ENCODE measurements at regions not wholly inside any gene's neighbourhood (a gene's known extent, or its start where the extent isn't known, plus 50 kb on each side); places are given as distances from the start of the nearest gene placed in this dataset.

GRCh38 chr9:118230329-118230728, 526.1 kb downstream of the TLR4 start:
- Histone ChIP-seq H3K9ac (ENCODE audit: extremely low read depth, insufficient read length, low read length) (no peak overlapping the region), H3K4me1 (ENCODE audit: insufficient read depth, low read length) (peaks cover 2% of the 10 kb centered on the region; the same call in 1 of the 2 replicates)
- no CpG with 5 or more reads among the region's 1 CpG for WGBS (ENCODE audit: extremely low coverage, insufficient read length, low lambda C conversion rate)

More at GRCh38 chr9:118230329-118230728, 526.1 kb downstream of the TLR4 start:
- H3K18ac ChIP-seq (ENCODE audit: insufficient read length, low read depth, low read length): no peak overlapping the region
- no peak overlapping the region for H3K27ac ChIP-seq (ENCODE audit: insufficient read length, low read depth, low read length)
- no peaks in the 10 kb centered on the region for H3K79me2 ChIP-seq (ENCODE audit: insufficient read depth, low read length)
- Mint-ChIP-seq H3K4me3 (no peak overlapping the region), H3K27me3 (ENCODE audit: low read depth) (no peaks in the 10 kb centered on the region), H3K4me1 (no peaks in the 10 kb centered on the region), H3K9me3 (no peaks in the 10 kb centered on the region; a peak in 1 of 5 replicates), H3K27ac (no peak overlapping the region), H3K36me3 (ENCODE audit: insufficient read depth in 1 of 3, low read depth in 3 of 3) (no peaks in the 10 kb centered on the region; a peak in 1 of 7 replicates)
- H3K79me1 ChIP-seq (ENCODE audit: insufficient read depth, low read depth, low read length, poor library complexity, severe bottlenecking): no peaks in the 10 kb centered on the region
- no peak for TF ChIP-seq CTCF (conservative IDR thresholded peaks at IDR 0.05)
- H3K56ac ChIP-seq (ENCODE audit: insufficient read length, low read depth, low read length): no peak overlapping the region
- no peaks in the 10 kb centered on the region for H3K9me3 ChIP-seq (ENCODE audit: control insufficient read depth, low read depth, low read length)
- no peak overlapping the region for H2AFZ ChIP-seq (ENCODE audit: low read length)
- H2BK15ac ChIP-seq (ENCODE audit: low read depth, low read length): no peak overlapping the region
- no peak overlapping the region for H2BK5ac ChIP-seq (ENCODE audit: insufficient read length, low read length)
- no peak for DNase-seq
- H4K91ac ChIP-seq (ENCODE audit: insufficient read length, low read depth, low read length): no peak overlapping the region
- no peak overlapping the region for H2AK5ac ChIP-seq (ENCODE audit: insufficient read length, low read length)
- H3K27me3 ChIP-seq (ENCODE audit: insufficient read depth, low read length): no peaks in the 10 kb centered on the region
- H3K23me2 ChIP-seq (ENCODE audit: insufficient read length, low read depth, low read length, poor library complexity, severe bottlenecking): no peaks in the 10 kb centered on the region
- H3K23ac ChIP-seq (ENCODE audit: insufficient read length, low read depth, low read length): no peak overlapping the region
- H3K14ac ChIP-seq (ENCODE audit: insufficient read depth, low read length): no peak overlapping the region
- H3T11ph ChIP-seq (ENCODE audit: low read length): no peak overlapping the region
- H3K4me2 ChIP-seq (ENCODE audit: insufficient read depth, insufficient read length, low read length): no peak overlapping the region
- no peak overlapping the region for H2BK12ac ChIP-seq (ENCODE audit: insufficient read length, low read depth, low read length)
- H4K20me1 ChIP-seq (ENCODE audit: control insufficient read depth, insufficient read depth, insufficient read length): no peaks in the 10 kb centered on the region
- no peak overlapping the region for H2BK20ac ChIP-seq (ENCODE audit: low read depth, low read length, poor library complexity, severe bottlenecking)
- no peak overlapping the region for H4K5ac ChIP-seq (ENCODE audit: insufficient read length, low read depth, low read length)
- H4K8ac ChIP-seq (replicated peaks; ENCODE audit: insufficient read length, low read depth, low read length): no peak overlapping the region
- H2BK120ac ChIP-seq (ENCODE audit: low read depth, low read length, poor library complexity, severe bottlenecking): no peak overlapping the region
- no peak overlapping the region for H3K4ac ChIP-seq (ENCODE audit: low read depth, low read length)

Measured in H9 (cell line).